ENCODE measurements at regions not wholly inside any gene's neighbourhood (a gene's known extent, or its start where the extent isn't known, plus 50 kb on each side); places are given as distances from the start of the nearest gene placed in this dataset.
A peak's percentile ranks its signal among the peaks of the same experiment; 100 is the strongest.

DNA sequence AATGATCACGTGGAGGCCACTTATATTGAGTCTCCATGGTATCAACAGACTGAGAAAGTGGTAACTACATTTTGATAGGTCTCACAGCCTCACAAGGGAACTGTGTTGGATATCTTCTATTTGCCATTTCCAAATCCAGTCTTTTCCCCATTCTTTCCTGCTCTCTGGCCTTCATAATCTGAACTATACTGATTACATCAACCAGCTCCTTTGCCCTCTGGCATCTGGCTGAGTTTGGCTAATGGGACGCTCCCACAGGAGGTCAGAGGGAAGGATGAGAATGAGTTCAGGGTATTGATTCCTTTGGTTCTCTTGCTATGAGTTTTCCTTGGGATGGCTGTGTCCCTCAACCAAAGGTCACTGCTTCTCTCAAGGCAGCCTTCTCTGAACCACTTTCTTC lies 152.6 kb downstream of the RTL9 start:
- H3K79me1 ChIP-seq (ENCODE audit: insufficient read depth, low read depth, low read length, poor library complexity, severe bottlenecking), result no peaks in the 10 kb centered on the region
- H3K9me3 Mint-ChIP-seq, result peaks cover 0 to 2% of the 10 kb centered on the region in 2 experiments; a peak in 2 of 5 replicates
- no peak overlapping the region for H2BK15ac ChIP-seq (ENCODE audit: low read depth, low read length)
- WGBS (ENCODE audit: extremely low coverage, insufficient read length, low lambda C conversion rate), result no CpG with 5 or more reads among the region's 2 CpGs
- H3K18ac ChIP-seq (ENCODE audit: insufficient read length, low read depth, low read length), result no peak overlapping the region
- H3K9ac ChIP-seq (ENCODE audit: extremely low read depth, insufficient read length, low read length), result no peak overlapping the region
- H3K4me3 Mint-ChIP-seq, result no peak overlapping the region
- no peaks in the 10 kb centered on the region for H3K27me3 Mint-ChIP-seq (ENCODE audit: low read depth)
- no peaks in the 10 kb centered on the region for H3K27me3 ChIP-seq (ENCODE audit: insufficient read depth, low read length)
- no peak overlapping the region for H4K8ac ChIP-seq (replicated peaks; ENCODE audit: insufficient read length, low read depth, low read length)
- H3K27ac ChIP-seq (ENCODE audit: insufficient read length, low read depth, low read length), result no peak overlapping the region
- H2AFZ ChIP-seq (ENCODE audit: low read length), result no peak overlapping the region
- no peak overlapping the region for H3K4ac ChIP-seq (ENCODE audit: low read depth, low read length)
- peak overlapping the region in 1 of 3 experiments; percentile 96; a peak in 3 of 7 replicates for H3K27ac Mint-ChIP-seq
- peak overlapping the region; percentile 77 for H2BK12ac ChIP-seq (ENCODE audit: insufficient read length, low read depth, low read length)
- H3K79me2 ChIP-seq (ENCODE audit: insufficient read depth, low read length), result no peaks in the 10 kb centered on the region
- H3K36me3 Mint-ChIP-seq (ENCODE audit: insufficient read depth in 1 of 3, low read depth in 3 of 3), result peaks cover 4 to 10% (median 4%) of the 10 kb centered on the region in 3 experiments; a peak in 4 of 7 replicates
- H3K4me1 ChIP-seq (ENCODE audit: insufficient read depth, low read length), result peaks cover 10% of the 10 kb centered on the region
- peaks cover 28 to 31% of the 10 kb centered on the region in 2 experiments for H3K4me1 Mint-ChIP-seq
- no peak overlapping the region for H4K5ac ChIP-seq (ENCODE audit: insufficient read length, low read depth, low read length)
- H3T11ph ChIP-seq (ENCODE audit: low read length), result no peak overlapping the region
- H4K91ac ChIP-seq (ENCODE audit: insufficient read length, low read depth, low read length), result no peak overlapping the region
- TF ChIP-seq, protein P1, sequence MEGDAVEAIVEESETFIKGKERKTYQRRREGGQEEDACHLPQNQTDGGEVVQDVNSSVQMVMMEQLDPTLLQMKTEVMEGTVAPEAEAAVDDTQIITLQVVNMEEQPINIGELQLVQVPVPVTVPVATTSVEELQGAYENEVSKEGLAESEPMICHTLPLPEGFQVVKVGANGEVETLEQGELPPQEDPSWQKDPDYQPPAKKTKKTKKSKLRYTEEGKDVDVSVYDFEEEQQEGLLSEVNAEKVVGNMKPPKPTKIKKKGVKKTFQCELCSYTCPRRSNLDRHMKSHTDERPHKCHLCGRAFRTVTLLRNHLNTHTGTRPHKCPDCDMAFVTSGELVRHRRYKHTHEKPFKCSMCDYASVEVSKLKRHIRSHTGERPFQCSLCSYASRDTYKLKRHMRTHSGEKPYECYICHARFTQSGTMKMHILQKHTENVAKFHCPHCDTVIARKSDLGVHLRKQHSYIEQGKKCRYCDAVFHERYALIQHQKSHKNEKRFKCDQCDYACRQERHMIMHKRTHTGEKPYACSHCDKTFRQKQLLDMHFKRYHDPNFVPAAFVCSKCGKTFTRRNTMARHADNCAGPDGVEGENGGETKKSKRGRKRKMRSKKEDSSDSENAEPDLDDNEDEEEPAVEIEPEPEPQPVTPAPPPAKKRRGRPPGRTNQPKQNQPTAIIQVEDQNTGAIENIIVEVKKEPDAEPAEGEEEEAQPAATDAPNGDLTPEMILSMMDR (conservative IDR thresholded peaks at IDR 0.05), result no peak
- H2BK120ac ChIP-seq (ENCODE audit: low read depth, low read length, poor library complexity, severe bottlenecking), result no peak overlapping the region
- H2BK20ac ChIP-seq (ENCODE audit: low read depth, low read length, poor library complexity, severe bottlenecking), result no peak overlapping the region
- no peak for DNase-seq
- H3K9me3 ChIP-seq (ENCODE audit: control insufficient read depth, low read depth, low read length), result no peaks in the 10 kb centered on the region
- peak overlapping the region; percentile 35 for H2AK5ac ChIP-seq (ENCODE audit: insufficient read length, low read length)
- H3K14ac ChIP-seq (ENCODE audit: insufficient read depth, low read length), result no peak overlapping the region
- H4K20me1 ChIP-seq (ENCODE audit: control insufficient read depth, insufficient read depth, insufficient read length), result no peaks in the 10 kb centered on the region
- H3K56ac ChIP-seq (ENCODE audit: insufficient read length, low read depth, low read length), result no peak overlapping the region
- H3K4me2 ChIP-seq (ENCODE audit: insufficient read depth, insufficient read length, low read length), result no peak overlapping the region
- no peak overlapping the region for H2BK5ac ChIP-seq (ENCODE audit: insufficient read length, low read length)
- no peaks in the 10 kb centered on the region for H3K23me2 ChIP-seq (ENCODE audit: insufficient read length, low read depth, low read length, poor library complexity, severe bottlenecking)
- H3K23ac ChIP-seq (ENCODE audit: insufficient read length, low read depth, low read length), result no peak overlapping the region

Data from H9 (cell line).